HG03045 (cell line): ENCODE measurements at regions not wholly inside any gene's neighbourhood (a gene's known extent, or its start where the extent isn't known, plus 50 kb on each side); places are given as distances from the start of the nearest gene placed in this dataset.
"Not testable (repeated sequence)": the region's sequence is repeated elsewhere in the genome, so short reads cannot be mapped to it uniquely, and the experiment has no call there.

Experiments
- ATAC-seq: cut with Tn5 transposase; IDR thresholded peaks from one replicate; pipeline ENCODE4 v1.9.1; 2021; ENCODE audit warnings: mild to moderate bottlenecking, moderate library complexity; ENCODE audit not compliant: unreplicated experiment

- no peak for ATAC-seq
Measured at GRCh38 chr7:17552952-17553351, 254.5 kb downstream of the AHR start.

- no peak for ATAC-seq
Measured at GRCh38 chr7:17554341-17555015, 256.0 kb downstream of the AHR start.

- no peak for ATAC-seq
Measured at GRCh38 chr7:17556247-17556956, 257.9 kb downstream of the AHR start.

GRCh38 chr7:17557251-17557671 lies 258.8 kb downstream of the AHR start:
- ATAC-seq: no peak

- ATAC-seq: no peak
Measured at GRCh38 chr7:17558135-17558534, 259.7 kb downstream of the AHR start.

GRCh38 chr7:17558558-17559332 lies 260.3 kb downstream of the AHR start:
- no peak for ATAC-seq

GRCh38 chr7:17559388-17559787 lies 260.9 kb downstream of the AHR start:
- no peak for ATAC-seq

GRCh38 chr7:17560516-17560915 lies 262.1 kb downstream of the AHR start:
- ATAC-seq: no peak

GRCh38 chr7:17560966-17561365 lies 262.5 kb downstream of the AHR start:
- no peak for ATAC-seq

- no peak for ATAC-seq
Measured at GRCh38 chr7:17564678-17565212, 266.3 kb downstream of the AHR start.

- no peak for ATAC-seq
Measured at GRCh38 chr7:17580141-17580540, 281.7 kb downstream of the AHR start.

GRCh38 chr7:17580856-17581255 lies 282.4 kb downstream of the AHR start:
- no peak for ATAC-seq

GRCh38 chr7:17581301-17581700 lies 282.8 kb downstream of the AHR start:
- ATAC-seq: no peak

GRCh38 chr7:17582696-17583095 lies 284.2 kb downstream of the AHR start:
- ATAC-seq: not testable (repeated sequence)

GRCh38 chr7:17583786-17584185 lies 285.3 kb downstream of the AHR start:
- no peak for ATAC-seq

- ATAC-seq: no peak
Measured at GRCh38 chr7:17584822-17585221, 286.4 kb downstream of the AHR start.

- no peak for ATAC-seq
Measured at GRCh38 chr7:17586711-17587110, 288.3 kb downstream of the AHR start.

- ATAC-seq: no peak
Measured at GRCh38 chr7:17588730-17589129, 290.3 kb downstream of the AHR start.

GRCh38 chr7:17589671-17590070 lies 291.2 kb downstream of the AHR start:
- no peak for ATAC-seq

- ATAC-seq: no peak
Measured at GRCh38 chr7:17590221-17590620, 291.8 kb downstream of the AHR start.

- ATAC-seq: no peak
Measured at GRCh38 chr7:17593819-17594419, 295.5 kb downstream of the AHR start.
